SK-N-SH (cell line): ENCODE measurements at regions not wholly inside any gene's neighbourhood (a gene's known extent, or its start where the extent isn't known, plus 50 kb on each side); places are given as distances from the start of the nearest gene placed in this dataset.

Experiments
- CTCF ChIA-PET: fragments of 300-600, 350-600 bp; formaldehyde crosslinking; extraction: SDS; loops from one replicate; lab custom pipeline; 2021; lab: Yijun Ruan, JAX
- POLR2A ChIA-PET: fragments of 350-600 bp; sonication (Branson Sonifier 250); formaldehyde crosslinking; extraction: SDS; loops from one replicate; lab custom pipeline; 2020; ENCODE audit warnings: antibody characterized with exemption, inconsistent platforms; lab: Yijun Ruan, JAX
- DNase-seq: peaks from one replicate; pipeline ENCODE4 v3.0.0; 2012
- H2AFZ ChIP-seq: fragments of 200-600 bp; sonication (generic); 2 replicates; pipeline ENCODE4 v1.8.1; 2016; ENCODE audit warnings: antibody characterized with exemption, mild to moderate bottlenecking, low read depth
- H3F3A ChIP-seq: fragments of 200-600 bp; sonication (generic); replicated peaks from 2 replicates; pipeline ENCODE3; 2016; ENCODE audit warnings: antibody characterized with exemption, mild to moderate bottlenecking; ENCODE audit not compliant: insufficient read depth
- H3K27ac ChIP-seq, 2 experiments: fragments of 200-500 bp in 1 of 2; fragments of 200-600 bp in 1 of 2; sonication (Bioruptor generic) in 1 of 2; sonication (generic), shearing (Covaris generic) in 1 of 2; 2 replicates each; pipeline versions ENCODE4 v1.5.1 to v1.6.1; 2014 to 2016; ENCODE audit warnings: low read depth in 2 of 2, inconsistent platforms in 1 of 2, low read length in 1 of 2, mild to moderate bottlenecking in 1 of 2, mixed read lengths in 1 of 2
- H3K27me3 ChIP-seq: fragments of 200-600 bp; sonication (generic), shearing (Covaris generic); 2 replicates; pipeline ENCODE4 v1.6.1; 2016; ENCODE audit warnings: mixed run types; ENCODE audit not compliant: insufficient read depth
- H3K36me3 ChIP-seq, 2 experiments: fragments of 200-500 bp in 1 of 2; fragments of 200-600 bp in 1 of 2; sonication (Bioruptor generic) in 1 of 2; sonication (generic) in 1 of 2; replicated peaks in 1 of 2; 2 replicates each; pipeline versions ENCODE3 to v1.5.1; 2014 to 2016; ENCODE audit warnings: low read length in 1 of 2, mild to moderate bottlenecking in 1 of 2; ENCODE audit not compliant: insufficient read depth in 2 of 2, control insufficient read depth in 1 of 2
- H3K4me1 ChIP-seq, 2 experiments: fragments of 200-500 bp in 1 of 2; fragments of 200-600 bp in 1 of 2; sonication (Bioruptor generic) in 1 of 2; sonication (generic), shearing (Covaris generic) in 1 of 2; 2 replicates each; pipeline versions ENCODE4 v1.5.1 to v1.6.1; 2014 to 2016; ENCODE audit warnings: low read depth in 1 of 2, low read length in 1 of 2, mixed run types in 1 of 2; ENCODE audit not compliant: insufficient read depth in 2 of 2, control insufficient read depth in 1 of 2
- H3K4me2 ChIP-seq: fragments of 200-600 bp; sonication (generic), shearing (Covaris generic); 2 replicates; pipeline ENCODE4 v1.6.1; 2017; ENCODE audit warnings: mixed run types
- H3K4me3 ChIP-seq, 2 experiments: fragments of 200-500 bp in 1 of 2; fragments of 200-600 bp in 1 of 2; sonication (Bioruptor generic) in 1 of 2; sonication (generic), shearing (Covaris generic) in 1 of 2; 2 replicates each; pipeline versions ENCODE4 v1.5.1 to v1.8.1; 2014 to 2016; ENCODE audit warnings: low read depth in 2 of 2, inconsistent platforms in 1 of 2, low read length in 1 of 2, mild to moderate bottlenecking in 1 of 2, mixed read lengths in 1 of 2, moderate library complexity in 1 of 2
- H3K79me2 ChIP-seq: fragments of 200-600 bp; sonication (generic); 2 replicates; pipeline ENCODE4 v1.8.1; 2017; ENCODE audit warnings: mild to moderate bottlenecking; ENCODE audit not compliant: insufficient read depth
- H3K9ac ChIP-seq: fragments of 200-600 bp; sonication (generic); 2 replicates; pipeline ENCODE4 v1.6.1; 2017; ENCODE audit warnings: mixed run types
- H3K9me2 ChIP-seq: fragments of 200-600 bp; sonication (generic); 2 replicates; pipeline ENCODE4 v1.6.1; 2017; ENCODE audit warnings: mixed run types
- H3K9me3 ChIP-seq: fragments of 200-600 bp; sonication (generic); 2 replicates; pipeline ENCODE4 v1.6.1; 2017; ENCODE audit warnings: mixed run types, mild to moderate bottlenecking, moderate library complexity
- H4K20me1 ChIP-seq: fragments of 200-600 bp; sonication (generic); 2 replicates; pipeline ENCODE4 v1.6.1; 2017; ENCODE audit warnings: mild to moderate bottlenecking, mixed run types; ENCODE audit not compliant: insufficient read depth
- ELF1 ChIP-seq: IDR thresholded peaks from 2 replicates; pipeline ENCODE4 v1.4.0; 2012
- EP300 ChIP-seq, 2 experiments: IDR thresholded peaks; 2 replicates each; pipeline versions ENCODE4 v1.4.0 to v1.6.1; 2012; ENCODE audit warnings: borderline replicate concordance in 1 of 2, low read depth in 1 of 2, low read length in 1 of 2
- FOXJ3 ChIP-seq: sonication (generic); formaldehyde crosslinking; IDR thresholded peaks from 2 replicates; pipeline ENCODE4 v1.5.1; 2020; ENCODE audit warnings: mild to moderate bottlenecking, missing genetic modification reagents
- FOXM1 ChIP-seq: IDR thresholded peaks from 2 replicates; pipeline ENCODE4 v1.4.0; 2012; ENCODE audit warnings: low read depth, mild to moderate bottlenecking
- GABPA ChIP-seq: IDR thresholded peaks from 2 replicates; pipeline ENCODE4 v1.4.0; 2012; ENCODE audit warnings: low read depth, mild to moderate bottlenecking
- JUND ChIP-seq: IDR thresholded peaks from 2 replicates; pipeline ENCODE4 v1.4.0; 2012
- MEF2A ChIP-seq: IDR thresholded peaks from 2 replicates; pipeline ENCODE4 v1.4.0; 2012; ENCODE audit warnings: low read depth, borderline replicate concordance
- MXI1 ChIP-seq: IDR thresholded peaks from 2 replicates; pipeline ENCODE4 v1.6.1; 2012; ENCODE audit warnings: mild to moderate bottlenecking, low read depth, low read length, improper control_type of control experiment
- NFIC ChIP-seq: IDR thresholded peaks from 2 replicates; pipeline ENCODE4 v1.4.0; 2012; ENCODE audit warnings: borderline replicate concordance
- POLR2AphosphoS5 ChIP-seq: IDR thresholded peaks from 2 replicates; pipeline ENCODE4 v1.6.1; 2012; ENCODE audit warnings: low read depth, low read length
- RAD21 ChIP-seq: IDR thresholded peaks from 2 replicates; pipeline ENCODE4 v1.6.1; 2012; ENCODE audit warnings: mild to moderate bottlenecking, low read length
- RCOR1 ChIP-seq: fragments of 150-350 bp; IDR thresholded peaks from 2 replicates; pipeline ENCODE4 v1.6.1; 2017; ENCODE audit warnings: antibody characterized with exemption, low read length
- RFX5 ChIP-seq: IDR thresholded peaks from 2 replicates; pipeline ENCODE4 v1.6.1; 2012; ENCODE audit warnings: mild to moderate bottlenecking, improper control_type of control experiment, low read length
- RXRA ChIP-seq: IDR thresholded peaks from 2 replicates; pipeline ENCODE4 v1.4.0; 2012; ENCODE audit warnings: low read depth, mild to moderate bottlenecking, borderline replicate concordance
- SMC3 ChIP-seq: IDR thresholded peaks from 2 replicates; pipeline ENCODE4 v1.6.1; 2012; ENCODE audit warnings: low read depth, low read length, improper control_type of control experiment
- TCF12 ChIP-seq: IDR thresholded peaks from 2 replicates; pipeline ENCODE4 v1.4.0; 2012
- TEAD4 ChIP-seq: IDR thresholded peaks from 2 replicates; pipeline ENCODE4 v1.4.0; 2012; ENCODE audit warnings: mild to moderate bottlenecking, borderline replicate concordance; ENCODE audit not compliant: insufficient read depth
- WGBS: methylation state at CpG from one replicate; pipeline ENCODE4 v1.1.6; 2017; ENCODE audit warnings: low lambda C conversion rate; 5-methylcytosine and 5-hydroxymethylcytosine counted together
- TF ChIP-seq, protein P1 (sequence below): fragments of 150-350 bp; IDR thresholded peaks from 2 replicates; pipeline ENCODE4 v1.6.1; 2017; ENCODE audit warnings: antibody characterized with exemption, low read length, low read depth, borderline replicate concordance
- TF ChIP-seq, protein P2 (sequence below): IDR thresholded peaks from 2 replicates; pipeline ENCODE4 v1.4.0; 2012; ENCODE audit warnings: low read depth, borderline replicate concordance
- TF ChIP-seq, protein P3 (sequence below): fragments of 150-350 bp; IDR thresholded peaks from 2 replicates; pipeline ENCODE4 v1.6.1; 2016; ENCODE audit warnings: mild to moderate bottlenecking, low read depth, low read length
- TF ChIP-seq, protein P4 (sequence below): IDR thresholded peaks from 2 replicates; pipeline ENCODE4 v1.6.1; 2012; ENCODE audit warnings: mild to moderate bottlenecking, low read depth, low read length, moderate library complexity

DNA sequence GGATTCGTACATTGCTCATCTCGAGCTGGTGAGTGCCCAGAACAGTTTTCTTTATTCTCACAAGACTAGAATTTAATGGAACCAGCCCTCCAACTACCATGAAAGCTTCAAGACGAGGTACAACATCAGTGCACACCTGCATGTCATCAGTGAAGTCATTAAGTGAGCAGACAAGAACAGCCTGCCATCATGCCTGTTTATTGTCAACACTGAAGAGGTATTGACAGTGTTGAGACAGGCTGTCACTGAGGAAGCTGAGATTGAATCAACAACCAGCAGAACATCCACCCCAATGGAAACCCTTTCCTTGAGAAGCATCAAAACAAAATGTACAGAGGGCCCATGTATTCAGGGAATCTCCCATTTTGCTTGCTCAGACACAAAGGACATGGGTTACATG, 148.0 kb upstream of the TCF4 start:
- H3K27me3 ChIP-seq, result no peaks in the 10 kb centered on the region
- no peak for DNase-seq
- WGBS, result 60% methylated on average over 3 of the region's 3 CpGs
- ChIA-PET POLR2A (no interaction called here), CTCF (no interaction called here)
- H4K20me1 ChIP-seq, result no peaks in the 10 kb centered on the region
- H3K9ac ChIP-seq, result no peak overlapping the region
- H3F3A ChIP-seq, result no peaks in the 10 kb centered on the region
- H3K27ac ChIP-seq, result no peak overlapping the region
- TF ChIP-seq NFIC (no peak), RAD21 (no peak), RCOR1 (no peak), GABPA (no peak), EP300 (IDR thresholded peaks at IDR 0.05; ENCODE audit: borderline replicate concordance in 1 of 2, low read depth in 1 of 2, low read length in 1 of 2) (no peak), JUND (no peak), MXI1 (no peak)
- TF ChIP-seq, protein P1, sequence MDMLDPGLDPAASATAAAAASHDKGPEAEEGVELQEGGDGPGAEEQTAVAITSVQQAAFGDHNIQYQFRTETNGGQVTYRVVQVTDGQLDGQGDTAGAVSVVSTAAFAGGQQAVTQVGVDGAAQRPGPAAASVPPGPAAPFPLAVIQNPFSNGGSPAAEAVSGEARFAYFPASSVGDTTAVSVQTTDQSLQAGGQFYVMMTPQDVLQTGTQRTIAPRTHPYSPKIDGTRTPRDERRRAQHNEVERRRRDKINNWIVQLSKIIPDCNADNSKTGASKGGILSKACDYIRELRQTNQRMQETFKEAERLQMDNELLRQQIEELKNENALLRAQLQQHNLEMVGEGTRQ, result no peak
- TF ChIP-seq, all 33 proteins: peak for 0
- Histone ChIP-seq H3K9me2 (no peaks in the 10 kb centered on the region), H3K79me2 (no peaks in the 10 kb centered on the region), H3K4me3 (no peak overlapping the region), H3K4me1 (peaks cover 0 to 5% of the 10 kb centered on the region in 2 experiments; a peak in 1 of 4 replicates), H3K36me3 (no peaks in the 10 kb centered on the region), H3K4me2 (no peak overlapping the region), H2AFZ (no peak overlapping the region), H3K9me3 (no peaks in the 10 kb centered on the region)

DNA sequence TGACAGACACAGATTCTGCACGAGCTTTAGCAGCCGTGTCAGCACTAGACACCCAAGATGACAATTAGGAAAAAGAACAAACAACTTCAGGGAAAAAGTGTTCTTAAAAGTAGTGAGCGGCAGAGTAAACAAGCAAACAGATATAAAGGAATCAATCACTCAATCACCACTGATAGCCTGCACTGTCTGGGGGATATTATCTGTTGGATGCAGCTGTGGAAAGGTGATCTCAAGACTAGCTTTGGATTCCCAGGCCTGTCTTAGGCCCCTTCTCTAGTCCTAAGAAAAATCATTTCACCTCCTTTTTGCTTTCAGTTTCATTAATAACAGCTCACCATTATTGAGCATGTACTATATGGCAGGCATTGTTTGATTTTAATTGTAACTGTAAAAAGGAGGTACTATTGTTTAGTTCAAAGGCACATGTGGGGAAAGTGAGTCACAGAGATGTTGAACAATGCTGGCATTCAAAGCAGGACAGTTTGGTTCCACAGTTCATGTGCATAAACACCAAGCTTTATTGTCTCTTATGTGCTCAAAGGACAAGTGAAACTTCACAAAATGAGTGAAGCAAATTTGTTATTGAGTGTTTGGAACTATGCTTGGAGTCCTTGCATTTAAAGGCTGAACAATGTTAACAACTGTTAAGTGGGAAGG, 147.3 kb upstream of the TCF4 start:
- Histone ChIP-seq H3K9ac (no peak overlapping the region), H2AFZ (no peak overlapping the region), H3K9me3 (no peaks in the 10 kb centered on the region), H3K27me3 (no peaks in the 10 kb centered on the region), H3K9me2 (no peaks in the 10 kb centered on the region), H4K20me1 (no peaks in the 10 kb centered on the region), H3K4me3 (no peak overlapping the region), H3K27ac (no peak overlapping the region), H3K79me2 (no peaks in the 10 kb centered on the region), H3K4me1 (peaks cover 0 to 5% of the 10 kb centered on the region in 2 experiments; a peak in 1 of 4 replicates), H3K4me2 (no peak overlapping the region), H3F3A (no peaks in the 10 kb centered on the region), H3K36me3 (no peaks in the 10 kb centered on the region)
- no peak for DNase-seq
- ChIA-PET CTCF (interaction anchor here (0.9 kb wide), 1 partner anchor 167 kb away, joined by 3 read pairs; no protein-coding TSS in a partner anchor), POLR2A (no interaction called here)
- 91% methylated on average over 3 of the region's 3 CpGs for WGBS
- TF ChIP-seq ELF1, result no peak
- no peak for TF ChIP-seq FOXM1
- TF ChIP-seq, protein P2, sequence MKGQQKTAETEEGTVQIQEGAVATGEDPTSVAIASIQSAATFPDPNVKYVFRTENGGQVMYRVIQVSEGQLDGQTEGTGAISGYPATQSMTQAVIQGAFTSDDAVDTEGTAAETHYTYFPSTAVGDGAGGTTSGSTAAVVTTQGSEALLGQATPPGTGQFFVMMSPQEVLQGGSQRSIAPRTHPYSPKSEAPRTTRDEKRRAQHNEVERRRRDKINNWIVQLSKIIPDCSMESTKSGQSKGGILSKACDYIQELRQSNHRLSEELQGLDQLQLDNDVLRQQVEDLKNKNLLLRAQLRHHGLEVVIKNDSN, result no peak
- no peak for TF ChIP-seq TCF12
- TF ChIP-seq, protein P3, sequence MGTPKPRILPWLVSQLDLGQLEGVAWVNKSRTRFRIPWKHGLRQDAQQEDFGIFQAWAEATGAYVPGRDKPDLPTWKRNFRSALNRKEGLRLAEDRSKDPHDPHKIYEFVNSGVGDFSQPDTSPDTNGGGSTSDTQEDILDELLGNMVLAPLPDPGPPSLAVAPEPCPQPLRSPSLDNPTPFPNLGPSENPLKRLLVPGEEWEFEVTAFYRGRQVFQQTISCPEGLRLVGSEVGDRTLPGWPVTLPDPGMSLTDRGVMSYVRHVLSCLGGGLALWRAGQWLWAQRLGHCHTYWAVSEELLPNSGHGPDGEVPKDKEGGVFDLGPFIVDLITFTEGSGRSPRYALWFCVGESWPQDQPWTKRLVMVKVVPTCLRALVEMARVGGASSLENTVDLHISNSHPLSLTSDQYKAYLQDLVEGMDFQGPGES, result no peak
- TF ChIP-seq FOXJ3 (CRISPR knock-in tag), result no peak
- TF ChIP-seq RAD21, result no peak
- no peak for TF ChIP-seq RCOR1
- TF ChIP-seq, protein P4, sequence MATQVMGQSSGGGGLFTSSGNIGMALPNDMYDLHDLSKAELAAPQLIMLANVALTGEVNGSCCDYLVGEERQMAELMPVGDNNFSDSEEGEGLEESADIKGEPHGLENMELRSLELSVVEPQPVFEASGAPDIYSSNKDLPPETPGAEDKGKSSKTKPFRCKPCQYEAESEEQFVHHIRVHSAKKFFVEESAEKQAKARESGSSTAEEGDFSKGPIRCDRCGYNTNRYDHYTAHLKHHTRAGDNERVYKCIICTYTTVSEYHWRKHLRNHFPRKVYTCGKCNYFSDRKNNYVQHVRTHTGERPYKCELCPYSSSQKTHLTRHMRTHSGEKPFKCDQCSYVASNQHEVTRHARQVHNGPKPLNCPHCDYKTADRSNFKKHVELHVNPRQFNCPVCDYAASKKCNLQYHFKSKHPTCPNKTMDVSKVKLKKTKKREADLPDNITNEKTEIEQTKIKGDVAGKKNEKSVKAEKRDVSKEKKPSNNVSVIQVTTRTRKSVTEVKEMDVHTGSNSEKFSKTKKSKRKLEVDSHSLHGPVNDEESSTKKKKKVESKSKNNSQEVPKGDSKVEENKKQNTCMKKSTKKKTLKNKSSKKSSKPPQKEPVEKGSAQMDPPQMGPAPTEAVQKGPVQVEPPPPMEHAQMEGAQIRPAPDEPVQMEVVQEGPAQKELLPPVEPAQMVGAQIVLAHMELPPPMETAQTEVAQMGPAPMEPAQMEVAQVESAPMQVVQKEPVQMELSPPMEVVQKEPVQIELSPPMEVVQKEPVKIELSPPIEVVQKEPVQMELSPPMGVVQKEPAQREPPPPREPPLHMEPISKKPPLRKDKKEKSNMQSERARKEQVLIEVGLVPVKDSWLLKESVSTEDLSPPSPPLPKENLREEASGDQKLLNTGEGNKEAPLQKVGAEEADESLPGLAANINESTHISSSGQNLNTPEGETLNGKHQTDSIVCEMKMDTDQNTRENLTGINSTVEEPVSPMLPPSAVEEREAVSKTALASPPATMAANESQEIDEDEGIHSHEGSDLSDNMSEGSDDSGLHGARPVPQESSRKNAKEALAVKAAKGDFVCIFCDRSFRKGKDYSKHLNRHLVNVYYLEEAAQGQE, result no peak
- no peak for TF ChIP-seq MXI1
- TF ChIP-seq TEAD4, result no peak
- TF ChIP-seq RXRA, result no peak
- TF ChIP-seq GABPA, result no peak
- no peak for TF ChIP-seq SMC3
- no peak for TF ChIP-seq MEF2A
- TF ChIP-seq, protein P1, result no peak
- TF ChIP-seq RFX5, result no peak
- TF ChIP-seq POLR2AphosphoS5, result no peak
